SK-N-DZ (cell line): ENCODE measurements at regions not wholly inside any gene's neighbourhood (a gene's known extent, or its start where the extent isn't known, plus 50 kb on each side); places are given as distances from the start of the nearest gene placed in this dataset.
"Not testable (repeated sequence)": the region's sequence is repeated elsewhere in the genome, so short reads cannot be mapped to it uniquely, and the experiment has no call there.

Experiments
- DNase-seq: peaks from one replicate; pipeline ENCODE4 v3.0.0-alpha.2; 2015; ENCODE audit warnings: low spot score

DNA sequence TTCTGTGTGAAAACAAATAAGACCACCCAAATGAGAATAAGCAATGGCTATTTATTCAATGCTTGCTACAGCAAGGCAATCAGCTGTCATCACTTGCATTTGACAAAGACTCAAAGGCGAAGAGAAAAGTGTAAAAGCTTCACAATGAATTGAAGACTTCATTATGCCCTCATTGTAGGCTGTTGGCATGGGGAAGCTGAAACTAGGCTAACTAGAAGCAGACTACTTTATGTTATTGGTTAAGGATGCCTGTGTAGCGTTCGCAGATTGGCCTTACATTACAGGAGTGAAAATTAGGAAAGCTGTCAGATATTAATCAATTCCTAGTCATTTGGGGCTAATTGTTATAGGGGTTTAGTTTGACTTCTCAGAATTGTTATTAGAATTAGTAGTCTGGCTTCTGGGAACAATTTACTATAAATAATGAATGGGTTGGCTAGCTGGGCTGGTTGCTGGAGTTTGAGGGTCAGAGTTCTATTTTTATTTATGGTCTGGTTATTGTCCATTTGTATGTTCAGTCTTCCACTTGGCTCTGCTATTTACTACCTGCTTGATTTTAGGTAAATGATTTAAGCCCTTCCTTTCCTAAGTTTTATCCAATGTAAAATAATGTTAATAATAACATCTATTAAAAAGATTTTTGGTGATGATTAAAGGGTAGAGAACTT lies 437.2 kb upstream of the SYT4 start:
- DNase-seq: no peak

DNA sequence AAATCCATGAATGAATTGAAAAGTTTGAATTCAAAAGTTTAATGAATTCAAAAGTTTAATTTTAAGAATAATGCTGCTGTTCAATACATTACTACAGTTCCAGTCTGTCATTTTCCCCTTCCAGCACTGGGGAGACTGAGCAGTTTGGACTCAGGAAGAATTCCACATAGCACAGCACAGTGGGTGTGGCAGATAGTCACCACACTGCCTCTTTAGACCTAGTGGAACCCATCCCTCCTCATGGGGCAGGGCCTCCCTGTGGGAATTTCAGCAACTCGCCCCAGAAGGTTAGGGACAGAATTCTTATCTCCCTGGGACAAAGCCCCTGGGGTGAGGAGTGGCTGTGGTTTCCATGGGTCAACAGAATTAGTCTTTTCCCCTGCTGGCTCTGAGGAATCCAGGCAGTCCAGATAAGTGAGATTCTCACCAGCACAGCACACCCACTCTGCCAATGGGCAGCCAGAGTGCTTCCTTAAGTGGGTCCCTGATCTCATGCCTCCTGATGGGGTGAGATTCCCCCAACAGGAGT lies 442.0 kb upstream of the SYT4 start:
- DNase-seq: no peak

DNA sequence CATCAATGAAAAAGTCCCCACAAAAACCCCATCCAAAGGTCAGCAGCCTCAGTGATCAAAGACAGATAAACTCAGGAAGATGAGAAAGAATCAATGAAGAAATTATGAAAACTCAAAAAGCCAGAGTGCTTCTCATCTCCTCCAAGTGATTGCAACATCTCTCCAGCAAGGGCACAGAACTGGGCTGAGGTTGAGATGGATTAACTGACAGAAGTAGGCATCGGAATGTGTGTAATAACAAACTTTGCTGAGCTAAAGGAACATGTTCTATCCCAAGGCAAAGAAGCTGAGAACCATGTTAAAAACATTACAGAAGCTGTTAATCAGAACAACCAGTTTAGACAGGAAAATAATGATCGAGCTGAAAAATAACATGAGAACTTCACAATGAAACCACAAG lies 442.8 kb upstream of the SYT4 start:
- DNase-seq: no peak

DNA sequence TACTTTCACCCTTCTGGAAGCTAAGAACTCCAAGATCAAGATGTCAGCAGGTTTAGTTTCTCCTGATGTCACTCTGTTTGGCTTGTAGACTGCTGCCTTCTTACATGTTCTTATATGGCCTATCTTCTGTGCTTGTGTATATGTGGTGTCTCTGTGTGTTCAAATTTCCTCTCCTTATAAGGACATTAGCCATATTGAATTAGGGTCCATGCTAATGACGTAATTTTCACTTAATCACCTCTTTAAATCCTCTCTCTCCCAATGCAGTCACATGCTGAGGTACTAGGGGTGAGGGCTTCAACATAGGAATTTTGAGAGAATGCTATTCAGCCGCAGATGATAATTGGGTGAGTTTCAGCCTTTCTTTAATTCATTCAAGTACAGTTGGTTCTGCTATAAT lies 458.3 kb upstream of the SYT4 start:
- DNase-seq: no peak

DNA sequence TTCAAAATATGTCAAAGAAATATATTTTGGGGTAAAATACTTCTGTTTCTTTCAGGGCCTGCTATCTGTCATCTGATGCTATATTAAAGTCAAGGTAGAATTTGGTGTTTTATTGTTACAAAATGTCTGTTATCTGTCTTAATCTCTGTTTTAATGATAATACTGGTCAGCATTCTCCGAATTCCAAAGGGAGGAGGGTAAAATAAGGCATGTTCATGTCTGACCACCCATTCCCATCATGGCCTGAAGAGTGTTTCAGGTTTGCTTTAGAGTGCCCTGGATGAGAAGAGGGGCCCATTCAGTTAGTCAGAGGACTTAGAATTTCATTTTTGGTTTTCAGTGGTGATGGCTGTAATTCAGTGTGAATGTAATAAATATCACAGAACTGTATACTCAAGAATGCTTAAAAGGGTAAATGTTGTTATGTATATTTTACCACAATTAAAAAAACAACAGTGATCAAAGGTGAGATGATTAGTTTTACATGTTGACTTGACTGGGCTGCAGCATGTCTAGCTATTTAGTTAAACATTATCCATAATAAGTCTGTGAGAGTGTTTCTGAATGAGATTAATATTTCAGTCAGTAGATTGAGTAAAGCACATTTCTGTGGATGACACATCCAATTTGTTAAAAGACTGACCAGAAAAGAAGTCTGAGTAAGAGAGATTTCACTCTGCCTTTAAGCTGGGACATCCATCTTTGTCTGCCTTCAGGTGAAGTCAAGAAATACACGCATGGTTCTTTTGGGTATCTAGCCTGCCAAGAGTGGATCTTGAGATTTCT lies 467.9 kb upstream of the SYT4 start:
- no peak for DNase-seq

DNA sequence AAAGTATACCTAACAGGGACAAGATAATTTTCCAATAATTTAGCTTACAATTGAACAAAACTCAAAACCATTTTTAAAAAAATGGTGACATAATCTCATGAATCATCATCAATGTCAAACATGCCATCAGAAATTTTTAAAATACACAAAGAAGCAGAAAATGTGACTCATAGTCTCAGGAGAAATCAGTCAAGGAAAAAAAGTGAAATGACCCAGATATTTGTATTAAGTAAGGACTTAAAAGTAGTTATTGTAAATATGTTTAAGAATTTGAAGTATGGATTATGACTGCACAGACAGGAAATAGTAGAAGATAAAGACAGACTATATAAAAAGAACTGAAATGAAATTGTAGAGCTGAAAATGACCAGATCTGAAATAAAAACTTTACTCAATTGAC lies 473.9 kb upstream of the SYT4 start:
- no peak for DNase-seq

DNA sequence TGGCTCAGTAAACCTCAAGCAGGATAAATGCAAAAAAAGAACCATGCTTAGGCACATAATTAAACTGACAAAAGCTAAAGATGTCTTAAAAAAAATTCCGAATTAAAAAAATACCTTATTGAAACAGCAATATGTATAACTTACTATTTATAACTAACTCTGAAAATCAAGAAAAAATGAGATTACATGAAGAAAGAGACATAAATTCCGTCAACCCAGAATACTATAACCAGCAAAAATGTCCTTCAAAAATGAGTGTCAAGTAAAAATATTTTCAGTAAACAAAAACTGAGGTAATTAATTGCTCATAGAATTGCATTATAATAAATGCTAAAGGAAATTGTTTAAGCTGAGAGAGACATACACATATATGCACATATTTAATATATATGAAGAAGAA lies 474.5 kb upstream of the SYT4 start:
- DNase-seq: no peak

DNA sequence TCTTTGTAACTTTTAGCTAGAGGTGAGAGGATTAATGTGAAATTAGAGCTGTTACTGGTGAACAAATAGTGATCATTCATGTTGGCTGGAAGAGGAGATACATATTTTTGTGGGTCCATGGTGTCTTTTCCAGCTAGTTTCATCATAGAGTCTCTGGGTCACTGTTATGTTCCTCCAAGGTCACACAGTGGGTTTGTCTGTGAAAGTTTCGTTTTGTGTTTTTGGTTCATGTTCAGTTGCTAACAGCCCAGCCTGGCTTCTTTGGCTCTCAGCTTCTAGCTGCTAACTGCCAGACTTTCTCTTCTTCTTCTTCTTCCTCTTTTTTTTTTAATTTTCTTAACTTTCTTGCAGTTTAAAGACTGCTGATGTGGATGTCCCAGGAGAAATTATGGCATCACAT lies 480.0 kb upstream of the SYT4 start:
- DNase-seq: no peak

DNA sequence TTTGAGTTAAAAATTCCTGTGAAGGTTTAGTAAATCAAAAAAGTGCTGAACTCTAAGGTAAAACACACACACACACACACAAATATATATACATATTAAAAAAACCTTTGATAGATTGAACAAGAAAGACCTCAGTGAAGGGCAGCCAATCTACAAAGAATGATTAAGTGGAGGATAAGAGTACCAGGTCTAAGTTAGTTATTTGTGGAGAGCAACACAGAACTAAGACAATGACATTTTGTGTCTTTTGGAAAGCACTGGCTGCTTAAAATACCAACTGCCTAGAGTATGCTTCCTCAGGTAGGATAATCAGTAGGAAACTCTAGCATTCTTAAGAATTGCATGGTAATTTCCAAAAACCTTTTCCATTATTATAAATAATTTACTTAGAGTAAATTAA lies 481.4 kb upstream of the SYT4 start:
- no peak for DNase-seq

DNA sequence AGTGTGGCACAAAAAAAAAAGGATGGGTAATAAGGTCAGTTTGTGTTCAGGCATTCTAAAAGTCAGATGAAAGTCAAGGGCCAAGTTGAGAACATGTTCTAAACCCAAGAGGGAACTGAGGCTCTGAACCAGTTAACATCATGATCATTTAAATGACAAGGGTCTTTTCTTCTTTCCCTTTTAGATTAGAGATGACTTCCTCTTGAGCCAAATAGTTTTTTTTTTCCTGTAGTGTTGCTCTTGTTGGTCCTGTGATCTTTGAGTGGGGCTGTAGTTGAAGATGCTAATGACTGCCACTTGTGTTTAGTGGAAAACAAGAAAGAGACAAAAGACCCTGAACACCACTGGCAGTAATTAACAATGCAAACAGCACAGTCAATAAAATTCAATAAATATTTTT lies 482.7 kb upstream of the SYT4 start:
- DNase-seq: no peak

DNA sequence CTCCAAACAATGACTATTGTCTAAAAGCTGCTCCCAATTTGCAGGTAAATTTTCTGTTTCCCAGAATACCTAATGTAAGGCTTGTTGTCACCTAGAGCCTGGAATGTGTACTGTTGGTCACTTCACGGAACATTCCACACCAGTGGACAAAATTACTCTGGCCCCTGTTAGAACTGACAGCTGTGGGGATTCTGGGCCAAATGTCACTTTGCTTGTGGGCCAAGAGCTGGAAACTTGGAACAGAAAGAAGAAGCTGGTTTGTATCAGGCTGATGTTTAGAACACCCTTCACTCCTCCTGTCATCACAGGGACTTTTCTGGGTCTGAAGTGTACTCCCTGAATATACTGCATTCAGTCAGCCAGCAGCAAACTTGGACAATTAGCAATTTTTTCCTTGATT lies 495.6 kb upstream of the SYT4 start:
- no peak for DNase-seq

DNA sequence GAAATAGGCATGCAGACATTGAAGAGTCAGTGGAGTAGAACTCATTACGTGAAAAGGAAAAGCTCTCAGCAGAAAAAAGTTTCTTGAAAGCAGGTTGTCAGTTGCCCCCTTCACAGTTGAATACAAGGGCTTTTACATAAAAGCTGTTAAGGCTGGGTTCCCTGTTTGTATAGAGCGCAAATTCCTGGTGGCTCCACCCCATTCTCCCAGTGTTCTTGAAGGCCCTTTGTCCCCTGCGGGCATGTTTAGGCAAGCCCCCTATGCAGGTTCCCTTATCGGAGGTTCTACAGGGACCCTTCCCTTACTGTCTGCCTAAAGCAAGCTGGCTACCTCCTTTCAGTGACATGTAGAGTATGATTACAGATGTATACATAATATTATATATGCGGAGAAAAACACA lies 497.2 kb upstream of the SYT4 start:
- DNase-seq: no peak

DNA sequence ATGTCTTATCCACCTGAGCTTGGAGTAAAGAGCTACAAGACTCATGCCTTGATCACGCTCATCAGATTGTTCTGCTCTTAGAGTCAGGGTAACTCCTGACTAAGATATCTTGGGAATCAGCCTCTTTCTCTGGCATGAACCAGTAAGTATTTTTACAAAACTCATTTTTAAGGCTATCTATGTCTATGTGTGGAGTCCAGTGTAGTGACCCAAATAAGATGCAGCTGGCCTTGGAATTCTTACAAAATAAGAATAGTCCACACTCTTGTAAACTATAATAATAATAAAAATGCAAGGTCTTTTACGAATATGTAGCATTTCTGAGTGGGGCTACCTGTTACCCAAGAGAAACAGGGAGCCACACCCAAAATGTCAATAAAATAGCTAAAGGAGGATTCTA lies 498.3 kb upstream of the SYT4 start:
- DNase-seq: no peak

DNA sequence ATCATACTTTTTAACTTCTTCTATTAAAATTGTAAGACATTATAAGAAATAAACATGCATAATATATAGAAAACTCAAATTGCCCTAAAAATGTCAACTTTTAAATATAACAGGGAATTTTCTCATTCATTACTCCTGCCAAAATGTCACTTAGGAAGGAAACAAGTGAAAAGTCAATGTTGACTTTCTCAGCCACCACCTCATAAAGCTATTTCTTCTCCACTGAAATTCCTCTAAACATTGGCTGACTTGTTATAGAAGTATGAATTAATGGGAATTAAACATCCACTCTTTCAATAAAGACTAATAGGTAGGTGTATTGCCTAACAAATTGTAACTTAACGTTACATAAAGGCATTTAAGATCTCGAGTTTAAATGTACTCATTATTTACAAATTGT lies 499.7 kb upstream of the SYT4 start:
- no peak for DNase-seq

DNA sequence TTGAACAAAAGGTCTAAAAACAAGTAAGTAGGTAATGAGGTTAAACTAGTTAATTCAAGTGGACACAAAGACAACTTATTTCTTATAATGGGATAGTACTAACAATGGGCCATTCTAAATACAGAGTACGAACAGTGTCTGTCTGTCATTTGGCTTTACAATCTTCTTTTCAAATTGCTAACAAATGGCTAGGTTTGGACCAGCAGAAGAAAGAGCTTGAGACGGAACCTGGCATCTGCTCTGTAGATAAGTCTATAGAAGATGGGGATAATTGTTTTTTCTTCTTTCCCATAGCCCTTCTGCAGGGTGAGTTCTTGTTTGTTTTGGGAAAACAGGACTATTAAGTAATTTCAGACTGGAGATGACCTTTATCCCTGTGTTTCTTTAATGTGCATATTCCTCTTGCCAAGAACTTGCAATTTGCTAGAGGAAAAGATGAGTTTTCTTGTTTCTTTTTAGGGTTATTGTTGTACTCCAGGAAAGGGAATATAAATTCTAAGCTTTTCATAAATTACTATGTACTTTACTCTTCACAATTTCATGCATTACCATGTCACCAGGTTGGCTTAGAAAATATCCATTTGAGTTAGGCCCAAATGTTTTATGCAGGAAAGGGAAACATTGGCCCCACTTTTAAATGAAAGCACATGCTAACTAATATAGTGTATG lies 500.5 kb upstream of the SYT4 start:
- no peak for DNase-seq

DNA sequence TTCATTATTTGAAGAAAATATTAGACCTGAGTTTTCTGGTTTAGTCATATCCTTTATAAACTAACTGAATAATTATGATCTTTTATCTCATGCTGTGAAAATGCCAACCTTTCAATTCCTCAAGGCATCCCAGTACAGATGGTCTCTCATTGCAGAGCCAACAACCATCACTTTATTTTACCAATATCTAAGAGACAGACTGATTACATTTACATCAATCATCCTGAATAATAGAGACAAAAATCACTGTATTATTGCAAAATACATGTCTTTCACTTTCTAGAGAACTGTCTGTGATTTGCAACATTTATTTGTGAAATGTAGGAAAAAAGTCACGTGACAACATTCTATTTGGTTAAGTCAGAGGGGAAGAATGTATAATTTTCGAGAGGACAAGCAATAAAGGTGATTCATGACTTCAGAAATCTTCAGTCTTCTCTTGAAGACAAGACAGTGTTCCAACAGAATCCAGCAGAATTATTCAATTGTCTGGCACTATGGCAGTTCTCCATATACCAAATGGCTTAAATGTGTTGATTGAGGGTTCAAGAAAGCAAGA lies 503.6 kb upstream of the SYT4 start:
- DNase-seq: no peak

DNA sequence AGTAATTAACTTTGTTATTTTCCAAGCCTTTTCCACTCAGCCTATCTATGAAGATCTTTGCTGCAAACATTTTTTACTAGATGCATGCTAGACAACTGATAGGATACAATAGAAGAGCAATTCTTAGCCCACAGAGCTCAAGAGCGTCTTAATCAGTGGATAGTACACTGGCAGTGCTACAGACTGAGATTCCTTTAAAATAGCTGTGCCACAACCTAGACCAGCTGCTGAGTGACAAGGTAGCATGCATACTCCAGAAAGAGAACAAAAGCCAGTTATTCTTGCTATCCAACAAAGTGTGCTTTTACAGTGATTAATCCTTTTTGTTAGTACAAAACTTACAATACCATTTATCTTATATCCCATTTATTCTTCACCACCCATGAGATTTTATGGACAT lies 507.9 kb upstream of the SYT4 start:
- DNase-seq: no peak

DNA sequence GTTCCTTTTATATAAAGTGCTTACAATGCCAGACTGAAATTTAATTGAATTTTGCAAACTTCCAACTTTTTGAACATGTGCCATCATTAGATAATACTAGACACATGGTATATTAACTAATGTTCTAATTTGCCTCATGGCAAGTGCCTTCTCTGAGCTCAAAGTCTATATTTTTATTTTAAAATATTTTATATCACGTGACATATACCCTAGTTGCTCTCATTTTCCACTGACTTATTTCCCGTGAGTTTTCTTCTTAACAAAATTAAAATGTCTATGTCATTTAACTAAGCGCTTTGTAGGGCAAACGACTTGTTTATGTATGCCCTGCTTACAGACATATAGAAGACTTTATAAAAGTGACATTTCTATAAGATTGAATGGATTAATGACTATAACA lies 509.6 kb upstream of the SYT4 start:
- no peak for DNase-seq

DNA sequence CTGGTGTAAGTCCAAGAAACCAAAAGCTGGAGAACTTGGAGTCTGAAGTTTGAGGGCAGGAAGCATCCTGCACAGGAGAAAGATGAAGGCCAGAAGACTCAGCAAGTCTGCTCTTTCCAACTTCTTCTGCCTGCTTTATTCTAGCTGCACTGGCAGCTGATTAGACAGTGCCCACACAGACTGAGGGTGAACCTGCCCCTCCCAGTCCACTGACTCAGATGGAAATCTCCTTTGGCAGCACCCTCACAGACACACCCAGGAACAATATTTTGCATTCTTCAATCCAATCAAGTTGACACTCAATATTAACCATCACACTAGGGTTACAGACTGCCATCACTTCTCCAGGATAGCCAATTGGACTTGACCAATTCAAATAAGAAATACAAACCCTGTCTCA lies 510.4 kb upstream of the SYT4 start:
- DNase-seq: not testable (repeated sequence)

DNA sequence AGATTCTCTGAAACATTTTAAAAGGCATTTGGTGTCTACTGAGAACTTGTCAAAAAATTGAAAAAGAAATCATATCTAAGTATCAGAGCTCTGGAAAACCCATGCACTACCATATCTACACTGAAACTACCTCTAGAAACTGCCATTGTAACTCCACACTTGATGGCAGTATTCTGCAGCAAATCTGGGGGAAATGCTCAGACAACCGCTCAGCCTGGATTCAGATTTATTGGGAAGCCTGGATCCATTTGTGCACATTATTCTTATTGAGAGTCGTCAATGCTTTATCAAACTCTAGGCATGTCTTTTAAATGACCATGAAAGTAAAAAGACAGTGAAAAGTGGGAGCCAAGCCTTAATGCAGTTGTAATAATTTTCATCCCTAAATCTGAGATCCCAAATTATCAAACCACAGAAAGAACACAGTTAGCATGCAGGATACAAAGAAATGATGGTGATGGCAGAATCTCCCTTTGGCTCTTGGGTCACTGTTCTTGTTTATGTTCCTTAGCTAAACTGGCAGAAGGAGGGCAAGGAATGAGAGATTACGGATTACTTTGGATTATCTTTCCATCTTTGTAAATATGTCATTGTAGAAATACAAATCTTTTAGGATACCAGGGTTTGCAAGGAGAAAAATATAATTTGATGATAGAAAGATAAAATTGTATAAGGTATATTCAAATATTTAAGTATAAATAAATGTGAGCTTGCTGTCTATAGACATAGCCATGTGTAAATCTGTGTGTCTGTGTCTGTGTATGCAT lies 512.1 kb upstream of the SYT4 start:
- DNase-seq: peak; percentile 3

DNA sequence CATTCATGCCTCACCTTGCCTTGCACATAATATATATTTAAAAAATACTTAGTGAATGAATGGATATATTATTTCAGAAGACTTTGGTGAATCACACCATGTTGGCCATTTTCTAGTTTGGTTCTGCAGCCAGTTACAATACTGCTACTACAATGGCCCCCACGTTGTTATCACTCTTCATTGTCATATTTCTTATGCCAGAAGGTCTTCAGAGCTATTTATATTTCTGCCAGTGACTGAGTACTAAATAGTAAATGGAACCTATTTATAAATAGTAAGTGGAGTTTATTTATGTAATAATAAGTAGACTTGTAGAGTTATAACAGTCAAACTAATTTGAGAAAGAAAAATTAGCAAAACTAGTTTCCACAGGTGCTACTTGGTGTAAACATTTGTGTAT lies 516.6 kb upstream of the SYT4 start:
- no peak for DNase-seq

DNA sequence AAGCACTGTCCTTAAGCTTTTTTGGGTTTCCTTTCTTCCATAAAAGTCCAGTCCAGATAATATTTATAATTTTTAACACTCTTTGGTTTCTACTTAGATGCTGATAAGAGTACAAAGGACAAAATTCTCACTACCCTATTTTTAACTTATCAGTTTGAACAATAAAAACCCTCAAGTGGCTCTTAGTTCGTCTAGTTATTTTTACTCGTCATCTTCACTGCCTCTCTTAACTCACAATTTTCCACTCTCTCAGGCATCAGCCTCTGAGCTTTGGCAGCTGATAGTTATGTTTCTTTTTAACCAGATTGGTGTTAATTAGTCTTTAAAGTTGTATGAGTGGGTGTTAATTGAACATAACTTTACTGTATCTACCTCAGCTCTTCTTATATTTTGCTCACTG lies 517.1 kb upstream of the SYT4 start:
- DNase-seq: no peak
